Gastrocnemius medialis (tissue), 4 donors: ENCODE measurements at regions not wholly inside any gene's neighbourhood (a gene's known extent, or its start where the extent isn't known, plus 50 kb on each side); places are given as distances from the start of the nearest gene placed in this dataset.

ENCODE experiments used
- POLR2A ChIP-seq, 2 donors: fragments of 450-650 bp; IDR thresholded peaks; one replicate each; pipeline ENCODE4 v1.6.1; 2017; ENCODE audit warnings: antibody characterized with exemption in 2 of 2, mild to moderate bottlenecking in 2 of 2, moderate library complexity in 2 of 2
- TF ChIP-seq, protein P1 (sequence below), 5 experiments: fragments of 450-650 bp in 3 of 5; fragments of 200-600 bp in 2 of 5; sonication (generic) in 2 of 5; IDR thresholded peaks in 4 of 5; conservative IDR thresholded peaks in 1 of 5; 1 replicate in 4 of 5; 2 replicates in 1 of 5; pipeline ENCODE4 v1.5.1; 2016 to 2019; ENCODE audit warnings: antibody characterized with exemption in 5 of 5, mild to moderate bottlenecking in 3 of 5, moderate library complexity in 3 of 5

DNA sequence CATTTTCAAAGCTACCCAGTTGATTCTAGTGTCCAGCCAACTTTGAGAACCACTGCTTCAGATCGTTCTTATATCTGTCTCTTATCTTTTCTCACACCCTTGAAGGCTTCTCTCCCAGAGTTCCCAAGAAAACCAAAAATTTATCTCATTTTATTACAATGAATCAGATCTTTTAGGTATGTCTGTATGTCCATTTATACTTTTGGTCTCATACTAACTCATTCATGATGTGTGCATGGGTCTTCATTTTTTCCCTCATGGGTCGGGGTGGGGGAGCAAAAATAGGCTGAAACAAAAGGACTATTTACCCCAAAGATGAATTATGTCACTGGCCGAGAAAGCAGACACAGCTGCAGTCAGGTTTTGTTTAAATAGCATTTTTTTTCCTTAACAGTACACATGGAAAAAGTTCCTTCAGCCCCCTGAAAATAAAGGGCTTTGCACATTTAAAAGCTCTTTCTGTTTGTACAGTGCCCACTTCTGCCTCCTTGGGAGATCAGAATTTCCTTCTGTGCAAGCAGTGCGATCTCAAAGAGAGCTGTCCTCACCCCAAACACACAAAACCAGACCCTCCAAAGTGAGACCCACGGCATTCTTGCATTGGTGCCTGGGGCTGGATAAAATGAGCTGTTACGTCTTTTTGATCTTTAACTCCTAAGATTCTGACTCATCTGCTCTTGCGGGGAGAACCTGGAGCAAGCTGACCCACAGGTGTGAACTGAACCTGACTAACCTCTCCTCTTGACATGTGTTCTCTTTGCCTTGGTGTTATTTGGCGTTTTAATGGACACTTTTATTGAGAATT, 251.2 kb upstream of the ELAC2 start:
- TF ChIP-seq, protein P1, sequence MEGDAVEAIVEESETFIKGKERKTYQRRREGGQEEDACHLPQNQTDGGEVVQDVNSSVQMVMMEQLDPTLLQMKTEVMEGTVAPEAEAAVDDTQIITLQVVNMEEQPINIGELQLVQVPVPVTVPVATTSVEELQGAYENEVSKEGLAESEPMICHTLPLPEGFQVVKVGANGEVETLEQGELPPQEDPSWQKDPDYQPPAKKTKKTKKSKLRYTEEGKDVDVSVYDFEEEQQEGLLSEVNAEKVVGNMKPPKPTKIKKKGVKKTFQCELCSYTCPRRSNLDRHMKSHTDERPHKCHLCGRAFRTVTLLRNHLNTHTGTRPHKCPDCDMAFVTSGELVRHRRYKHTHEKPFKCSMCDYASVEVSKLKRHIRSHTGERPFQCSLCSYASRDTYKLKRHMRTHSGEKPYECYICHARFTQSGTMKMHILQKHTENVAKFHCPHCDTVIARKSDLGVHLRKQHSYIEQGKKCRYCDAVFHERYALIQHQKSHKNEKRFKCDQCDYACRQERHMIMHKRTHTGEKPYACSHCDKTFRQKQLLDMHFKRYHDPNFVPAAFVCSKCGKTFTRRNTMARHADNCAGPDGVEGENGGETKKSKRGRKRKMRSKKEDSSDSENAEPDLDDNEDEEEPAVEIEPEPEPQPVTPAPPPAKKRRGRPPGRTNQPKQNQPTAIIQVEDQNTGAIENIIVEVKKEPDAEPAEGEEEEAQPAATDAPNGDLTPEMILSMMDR (IDR thresholded peaks at IDR 0.05 in 4 of 5, conservative IDR thresholded peaks at IDR 0.05 in 1 of 5) = no peak
- no peak for TF ChIP-seq POLR2A (IDR thresholded peaks at IDR 0.05)
